ENCODE measurements at regions not wholly inside any gene's neighbourhood (a gene's known extent, or its start where the extent isn't known, plus 50 kb on each side); places are given as distances from the start of the nearest gene placed in this dataset.

DNA sequence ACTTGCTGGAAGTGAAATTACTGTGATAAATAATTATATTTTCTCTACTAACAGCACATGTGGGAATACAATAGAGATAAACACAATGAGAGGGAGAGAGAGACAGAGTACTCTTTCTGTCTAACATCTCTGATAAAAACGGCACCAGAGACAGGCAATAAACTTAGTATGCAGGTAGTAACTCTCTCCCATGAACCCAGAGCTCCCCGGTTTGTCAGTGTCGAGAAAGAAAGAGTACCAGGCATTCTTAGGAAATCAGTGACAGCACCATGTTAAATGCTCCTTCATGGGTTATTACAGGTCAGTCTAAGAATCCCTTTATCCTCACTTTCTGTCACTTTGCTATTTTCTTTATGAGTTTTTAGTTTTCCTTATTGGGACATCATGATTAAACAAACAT lies 110.7 kb upstream of the EPHA3 start (continued):
- TF ChIP-seq CTCF (IDR thresholded peaks at IDR 0.05): no peak
- TF ChIP-seq NFE2L1 (CRISPR knock-in tag; IDR thresholded peaks at IDR 0.05): no peak
- TF ChIP-seq E2F4 (CRISPR knock-in tag; IDR thresholded peaks at IDR 0.05; ENCODE audit: borderline replicate concordance, low read depth): no peak
- TF ChIP-seq FOXP1 (CRISPR knock-in tag; IDR thresholded peaks at IDR 0.05; ENCODE audit: borderline replicate concordance): no peak
- TF ChIP-seq, protein P1, sequence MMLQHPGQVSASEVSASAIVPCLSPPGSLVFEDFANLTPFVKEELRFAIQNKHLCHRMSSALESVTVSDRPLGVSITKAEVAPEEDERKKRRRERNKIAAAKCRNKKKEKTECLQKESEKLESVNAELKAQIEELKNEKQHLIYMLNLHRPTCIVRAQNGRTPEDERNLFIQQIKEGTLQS (CRISPR knock-in tag; conservative IDR thresholded peaks at IDR 0.05): no peak
- TF ChIP-seq ZNF423 (CRISPR knock-in tag; IDR thresholded peaks at IDR 0.05): no peak

- POLR2A ChIA-PET: no interaction called here
- ATAC-seq: no peak
- Mint-ChIP-seq H3K9me3 (peaks cover 9% of the 10 kb centered on the region), H3K27ac (no peak overlapping the region), H3K4me3 (no peak overlapping the region), H3K36me3 (no peaks in the 10 kb centered on the region), H3K27me3 (ENCODE audit: low read depth) (no peaks in the 10 kb centered on the region), H3K4me1 (peaks cover 11% of the 10 kb centered on the region)
- DNase-seq (ENCODE audit: low spot score): no peak
- CTCF ChIA-PET: no interaction called here
- TF ChIP-seq, protein P2, sequence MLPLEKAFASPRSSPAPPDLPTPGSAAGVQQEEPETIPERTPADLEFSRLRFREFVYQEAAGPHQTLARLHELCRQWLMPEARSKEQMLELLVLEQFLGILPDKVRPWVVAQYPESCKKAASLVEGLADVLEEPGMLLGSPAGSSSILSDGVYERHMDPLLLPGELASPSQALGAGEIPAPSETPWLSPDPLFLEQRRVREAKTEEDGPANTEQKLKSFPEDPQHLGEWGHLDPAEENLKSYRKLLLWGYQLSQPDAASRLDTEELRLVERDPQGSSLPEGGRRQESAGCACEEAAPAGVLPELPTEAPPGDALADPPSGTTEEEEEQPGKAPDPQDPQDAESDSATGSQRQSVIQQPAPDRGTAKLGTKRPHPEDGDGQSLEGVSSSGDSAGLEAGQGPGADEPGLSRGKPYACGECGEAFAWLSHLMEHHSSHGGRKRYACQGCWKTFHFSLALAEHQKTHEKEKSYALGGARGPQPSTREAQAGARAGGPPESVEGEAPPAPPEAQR (CRISPR knock-in tag; IDR thresholded peaks at IDR 0.05): no peak
- TF ChIP-seq, protein P3, sequence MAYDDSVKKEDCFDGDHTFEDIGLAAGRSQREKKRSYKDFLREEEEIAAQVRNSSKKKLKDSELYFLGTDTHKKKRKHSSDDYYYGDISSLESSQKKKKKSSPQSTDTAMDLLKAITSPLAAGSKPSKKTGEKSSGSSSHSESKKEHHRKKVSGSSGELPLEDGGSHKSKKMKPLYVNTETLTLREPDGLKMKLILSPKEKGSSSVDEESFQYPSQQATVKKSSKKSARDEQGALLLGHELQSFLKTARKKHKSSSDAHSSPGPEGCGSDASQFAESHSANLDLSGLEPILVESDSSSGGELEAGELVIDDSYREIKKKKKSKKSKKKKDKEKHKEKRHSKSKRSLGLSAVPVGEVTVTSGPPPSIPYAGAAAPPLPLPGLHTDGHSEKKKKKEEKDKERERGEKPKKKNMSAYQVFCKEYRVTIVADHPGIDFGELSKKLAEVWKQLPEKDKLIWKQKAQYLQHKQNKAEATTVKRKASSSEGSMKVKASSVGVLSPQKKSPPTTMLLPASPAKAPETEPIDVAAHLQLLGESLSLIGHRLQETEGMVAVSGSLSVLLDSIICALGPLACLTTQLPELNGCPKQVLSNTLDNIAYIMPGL (CRISPR knock-in tag; IDR thresholded peaks at IDR 0.05): no peak
- TF ChIP-seq ZNF396 (CRISPR knock-in tag; IDR thresholded peaks at IDR 0.05; ENCODE audit: borderline replicate concordance): no peak
- TF ChIP-seq ZBTB43 (CRISPR knock-in tag; IDR thresholded peaks at IDR 0.05): no peak
- no peak for TF ChIP-seq KAT7 (CRISPR knock-in tag; IDR thresholded peaks at IDR 0.05; ENCODE audit: borderline replicate concordance)
- TF ChIP-seq AR (CRISPR knock-in tag; IDR thresholded peaks at IDR 0.05): no peak
- TF ChIP-seq CBFB (CRISPR knock-in tag; IDR thresholded peaks at IDR 0.05; ENCODE audit: low read depth): no peak
- no peak for TF ChIP-seq STAT6 (CRISPR knock-in tag; conservative IDR thresholded peaks at IDR 0.05; ENCODE audit: low read depth)
- TF ChIP-seq GABPB1 (CRISPR knock-in tag; IDR thresholded peaks at IDR 0.05): no peak
- TF ChIP-seq, protein P4, sequence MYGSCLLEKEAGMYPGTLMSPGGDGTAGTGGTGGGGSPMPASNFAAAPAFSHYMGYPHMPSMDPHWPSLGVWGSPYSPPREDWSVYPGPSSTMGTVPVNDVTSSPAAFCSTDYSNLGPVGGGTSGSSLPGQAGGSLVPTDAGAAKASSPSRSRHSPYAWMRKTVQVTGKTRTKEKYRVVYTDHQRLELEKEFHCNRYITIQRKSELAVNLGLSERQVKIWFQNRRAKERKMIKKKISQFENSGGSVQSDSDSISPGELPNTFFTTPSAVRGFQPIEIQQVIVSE (CRISPR knock-in tag; IDR thresholded peaks at IDR 0.05; ENCODE audit: borderline replicate concordance): no peak
- TF ChIP-seq ZNF317 (CRISPR knock-in tag; IDR thresholded peaks at IDR 0.05; ENCODE audit: borderline replicate concordance, low read depth): no peak
Observed at GRCh38 chr3:88997260-88997659, 110.2 kb upstream of the EPHA3 start.

Data from WTC11 (cell line).